ENCODE measurements at regions not wholly inside any gene's neighbourhood (a gene's known extent, or its start where the extent isn't known, plus 50 kb on each side); places are given as distances from the start of the nearest gene placed in this dataset.

DNA sequence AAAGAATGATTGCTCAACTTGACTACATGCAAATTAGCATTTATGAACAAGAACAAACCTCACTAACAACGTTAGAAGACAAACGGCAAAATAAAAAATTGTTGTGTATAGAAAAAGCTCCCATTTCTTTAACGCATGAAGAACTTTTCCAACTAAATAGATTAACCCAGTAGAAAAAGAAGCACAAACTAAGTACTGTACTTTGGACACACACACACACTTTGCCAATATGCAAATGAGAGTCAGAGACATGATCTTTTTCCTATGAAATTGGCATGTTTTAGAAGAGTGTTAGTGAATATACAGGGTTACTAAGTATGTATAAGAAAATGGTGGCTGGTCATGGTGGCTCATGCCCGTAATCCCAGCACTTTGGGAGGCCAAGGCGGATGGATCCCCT, 355.6 kb downstream of the SH2D4B start:
- CTCF ChIA-PET (ENCODE audit: unreplicated experiment) = no interaction called here

DNA sequence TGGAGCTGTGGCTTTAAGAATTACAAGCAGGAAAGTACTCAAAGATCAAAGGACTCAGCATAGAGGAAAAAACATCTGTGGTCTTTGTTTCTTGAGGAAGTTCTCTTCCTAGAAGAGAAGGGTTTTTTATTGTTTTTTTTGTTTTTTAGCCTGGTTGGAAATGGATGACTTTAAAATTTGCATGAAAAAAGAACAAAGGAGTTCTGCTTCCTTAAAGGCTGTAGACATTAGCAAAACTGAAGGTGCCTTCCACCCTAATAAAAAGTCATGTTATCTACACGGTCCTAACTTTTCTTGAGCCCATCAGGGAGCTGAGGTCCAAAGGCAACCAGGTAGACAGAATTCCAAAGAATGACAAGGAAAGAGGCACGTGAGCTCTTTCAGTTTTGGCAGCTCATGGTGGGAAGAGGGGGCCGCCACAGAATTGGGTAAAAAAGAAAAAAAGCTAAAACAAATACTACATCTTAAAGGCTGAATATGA, 356.6 kb downstream of the SH2D4B start:
- POLR2A ChIA-PET = interaction anchor here (0.7 kb wide), 1 partner anchor 39 kb away, joined by 3 read pairs; no protein-coding TSS in a partner anchor
- no peak overlapping the region for H3K27ac ChIP-seq (ENCODE audit: low read depth, low read length, poor library complexity, severe bottlenecking)
- no peaks in the 10 kb centered on the region for H3K9me3 ChIP-seq (ENCODE audit: low read length)
- H3K4me1 ChIP-seq (ENCODE audit: insufficient read depth, low read length, poor library complexity, severe bottlenecking) = no peaks in the 10 kb centered on the region
- intact Hi-C loops (cut with micrococcal nuclease; ENCODE audit: unreplicated experiment) = no loop called here
- no peaks in the 10 kb centered on the region for H4K20me1 ChIP-seq (ENCODE audit: insufficient read depth, low read length)
- H3K4me3 ChIP-seq (ENCODE audit: low read depth, low read length, poor library complexity, severe bottlenecking) = no peak overlapping the region
- DNase-seq (ENCODE audit: low spot score) = no peak
- BruUV-seq (replicated peaks) = no TSS peak
- H3K9me2 ChIP-seq (ENCODE audit: insufficient read depth, low read length) = no peaks in the 10 kb centered on the region
- H3K36me3 ChIP-seq (ENCODE audit: insufficient read depth, low read length) = no peaks in the 10 kb centered on the region
- H3K79me2 ChIP-seq (ENCODE audit: insufficient read depth, low read depth, low read length) = no peaks in the 10 kb centered on the region
- TF ChIP-seq, protein P1, sequence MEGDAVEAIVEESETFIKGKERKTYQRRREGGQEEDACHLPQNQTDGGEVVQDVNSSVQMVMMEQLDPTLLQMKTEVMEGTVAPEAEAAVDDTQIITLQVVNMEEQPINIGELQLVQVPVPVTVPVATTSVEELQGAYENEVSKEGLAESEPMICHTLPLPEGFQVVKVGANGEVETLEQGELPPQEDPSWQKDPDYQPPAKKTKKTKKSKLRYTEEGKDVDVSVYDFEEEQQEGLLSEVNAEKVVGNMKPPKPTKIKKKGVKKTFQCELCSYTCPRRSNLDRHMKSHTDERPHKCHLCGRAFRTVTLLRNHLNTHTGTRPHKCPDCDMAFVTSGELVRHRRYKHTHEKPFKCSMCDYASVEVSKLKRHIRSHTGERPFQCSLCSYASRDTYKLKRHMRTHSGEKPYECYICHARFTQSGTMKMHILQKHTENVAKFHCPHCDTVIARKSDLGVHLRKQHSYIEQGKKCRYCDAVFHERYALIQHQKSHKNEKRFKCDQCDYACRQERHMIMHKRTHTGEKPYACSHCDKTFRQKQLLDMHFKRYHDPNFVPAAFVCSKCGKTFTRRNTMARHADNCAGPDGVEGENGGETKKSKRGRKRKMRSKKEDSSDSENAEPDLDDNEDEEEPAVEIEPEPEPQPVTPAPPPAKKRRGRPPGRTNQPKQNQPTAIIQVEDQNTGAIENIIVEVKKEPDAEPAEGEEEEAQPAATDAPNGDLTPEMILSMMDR (conservative IDR thresholded peaks at IDR 0.05; ENCODE audit: low read length) = no peak
- TF ChIP-seq EZH2phosphoT487 (IDR thresholded peaks at IDR 0.05; ENCODE audit: borderline replicate concordance, low read depth, low read length) = no peak
- no peak overlapping the region for H3K4me2 ChIP-seq (ENCODE audit: low read length)
- CTCF ChIA-PET (ENCODE audit: unreplicated experiment) = no interaction called here
- no peak overlapping the region for H2AFZ ChIP-seq (ENCODE audit: low read length)

More for the DNA sequence above, 355.6 kb downstream of the SH2D4B start:
- intact Hi-C loops (cut with micrococcal nuclease; ENCODE audit: unreplicated experiment) = no loop called here
- POLR2A ChIA-PET = interaction anchor here (1.1 to 1.5 kb wide), 2 partner anchors 14 to 19 kb away, joined by 3 to 6 read pairs; no protein-coding TSS in a partner anchor
- H2AFZ ChIP-seq (ENCODE audit: low read length) = no peak overlapping the region
- H3K4me2 ChIP-seq (ENCODE audit: low read length) = no peak overlapping the region
- TF ChIP-seq, protein P1 (conservative IDR thresholded peaks at IDR 0.05; ENCODE audit: low read length) = no peak
- no peak for TF ChIP-seq EZH2phosphoT487 (IDR thresholded peaks at IDR 0.05; ENCODE audit: borderline replicate concordance, low read depth, low read length)
- no peak overlapping the region for H3K27ac ChIP-seq (ENCODE audit: low read depth, low read length, poor library complexity, severe bottlenecking)
- H3K4me1 ChIP-seq (ENCODE audit: insufficient read depth, low read length, poor library complexity, severe bottlenecking) = no peaks in the 10 kb centered on the region
- no peaks in the 10 kb centered on the region for H3K79me2 ChIP-seq (ENCODE audit: insufficient read depth, low read depth, low read length)
- H3K9me3 ChIP-seq (ENCODE audit: low read length) = no peaks in the 10 kb centered on the region
- H4K20me1 ChIP-seq (ENCODE audit: insufficient read depth, low read length) = no peaks in the 10 kb centered on the region
- BruUV-seq (replicated peaks) = no TSS peak
- no peaks in the 10 kb centered on the region for H3K9me2 ChIP-seq (ENCODE audit: insufficient read depth, low read length)
- DNase-seq (ENCODE audit: low spot score) = no peak
- H3K4me3 ChIP-seq (ENCODE audit: low read depth, low read length, poor library complexity, severe bottlenecking) = no peak overlapping the region
- no peaks in the 10 kb centered on the region for H3K36me3 ChIP-seq (ENCODE audit: insufficient read depth, low read length)

DNA sequence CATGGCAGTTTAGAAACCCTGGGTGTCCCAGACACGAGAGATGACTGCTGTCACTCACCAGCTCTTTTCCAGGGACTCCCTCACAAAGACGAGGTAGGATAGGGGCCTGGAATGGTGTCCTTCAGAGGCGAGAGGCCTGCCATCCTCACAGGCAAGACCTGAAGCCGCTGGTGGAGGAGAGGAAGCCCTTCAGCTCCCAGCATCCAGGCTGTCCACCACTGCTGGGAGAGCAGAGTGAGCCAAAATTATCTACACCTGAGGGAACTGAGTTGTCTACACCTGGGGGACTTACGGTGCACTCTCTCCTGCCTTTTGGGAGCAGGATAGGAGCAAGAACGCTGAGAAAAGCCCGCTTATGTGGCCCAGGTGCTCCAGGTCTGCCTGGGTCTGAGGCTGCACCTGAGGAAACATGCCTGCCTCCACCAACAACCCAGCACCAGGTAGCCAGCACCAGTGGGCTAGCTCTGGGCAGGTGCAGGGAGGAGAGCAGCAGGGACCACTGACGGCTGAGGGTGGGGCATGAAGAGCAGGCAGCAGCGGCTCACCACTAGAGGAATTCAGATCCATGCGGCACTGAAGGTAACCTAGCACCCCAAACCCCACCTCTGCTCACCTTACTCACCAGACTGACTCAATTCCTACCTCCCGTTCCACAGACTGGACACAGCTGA, 357.2 kb downstream of the SH2D4B start:
- CTCF ChIA-PET (ENCODE audit: unreplicated experiment) = no interaction called here
- no peaks in the 10 kb centered on the region for H3K4me1 ChIP-seq (ENCODE audit: insufficient read depth, low read length, poor library complexity, severe bottlenecking)
- H3K4me3 ChIP-seq (ENCODE audit: low read depth, low read length, poor library complexity, severe bottlenecking) = no peak overlapping the region

More for the DNA sequence above, 357.2 kb downstream of the SH2D4B start:
- H3K27ac ChIP-seq (ENCODE audit: low read depth, low read length, poor library complexity, severe bottlenecking) = no peak overlapping the region
- POLR2A ChIA-PET = no interaction called here
- H2AFZ ChIP-seq (ENCODE audit: low read length) = no peak overlapping the region
- no peak for TF ChIP-seq EZH2phosphoT487 (IDR thresholded peaks at IDR 0.05; ENCODE audit: borderline replicate concordance, low read depth, low read length)
- TF ChIP-seq, protein P1 (conservative IDR thresholded peaks at IDR 0.05; ENCODE audit: low read length) = no peak
- H3K79me2 ChIP-seq (ENCODE audit: insufficient read depth, low read depth, low read length) = no peaks in the 10 kb centered on the region
- no peaks in the 10 kb centered on the region for H4K20me1 ChIP-seq (ENCODE audit: insufficient read depth, low read length)
- no peaks in the 10 kb centered on the region for H3K9me2 ChIP-seq (ENCODE audit: insufficient read depth, low read length)
- H3K36me3 ChIP-seq (ENCODE audit: insufficient read depth, low read length) = no peaks in the 10 kb centered on the region
- BruUV-seq (replicated peaks) = no TSS peak
- DNase-seq (ENCODE audit: low spot score) = no peak
- intact Hi-C loops (cut with micrococcal nuclease; ENCODE audit: unreplicated experiment) = no loop called here
- H3K9me3 ChIP-seq (ENCODE audit: low read length) = no peaks in the 10 kb centered on the region
- no peak overlapping the region for H3K4me2 ChIP-seq (ENCODE audit: low read length)

Data from OCI-LY7 (cell line).